ENCODE measurements at regions not wholly inside any gene's neighbourhood (a gene's known extent, or its start where the extent isn't known, plus 50 kb on each side); places are given as distances from the start of the nearest gene placed in this dataset.
"Not testable (repeated sequence)": the region's sequence is repeated elsewhere in the genome, so short reads cannot be mapped to it uniquely, and the experiment has no call there.

DNA sequence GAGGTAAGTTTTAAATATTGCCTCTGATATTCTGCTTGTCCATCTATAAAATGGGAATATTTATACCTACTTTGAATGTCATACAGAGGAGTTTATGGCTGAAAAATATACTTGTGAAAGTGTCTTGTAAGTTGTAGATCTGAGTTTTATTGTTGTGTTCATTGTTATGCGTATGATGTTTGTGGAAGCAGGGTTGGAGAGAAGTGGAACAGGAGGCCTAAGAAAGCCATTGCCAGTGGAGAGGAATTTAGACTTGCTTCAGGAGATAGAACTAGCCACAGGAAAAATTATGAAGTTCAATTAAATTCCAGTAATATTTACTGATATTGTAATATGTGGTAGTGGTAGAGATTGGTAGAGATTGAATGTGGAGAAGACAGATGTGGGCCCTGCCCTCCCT lies 491.9 kb upstream of the FANCL start:
- DNase-seq (ENCODE audit: low read depth in 2 of 3, low spot score in 2 of 3) = no peak

DNA sequence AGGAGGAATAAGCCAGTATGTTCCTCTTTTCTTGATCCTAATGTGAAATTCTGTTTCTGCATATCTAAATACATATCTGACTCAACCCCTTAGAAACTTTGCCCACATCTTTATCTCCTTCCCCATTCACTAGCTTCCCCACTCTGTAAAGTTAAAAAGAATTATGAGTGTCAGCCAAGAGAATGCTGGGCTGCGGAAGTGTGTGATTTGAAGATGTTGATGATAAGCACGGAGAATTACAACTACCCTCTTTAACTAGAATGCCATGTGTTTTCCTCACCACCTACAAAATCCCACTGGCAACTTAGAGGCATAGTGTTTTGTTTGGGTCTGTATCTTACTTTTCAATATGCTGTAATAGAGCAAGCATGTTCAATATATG lies 490.4 kb upstream of the FANCL start:
- peak in 2 of 3 donors; percentile 90 to 98 for DNase-seq (ENCODE audit: low read depth in 2 of 3, low spot score in 2 of 3)

DNA sequence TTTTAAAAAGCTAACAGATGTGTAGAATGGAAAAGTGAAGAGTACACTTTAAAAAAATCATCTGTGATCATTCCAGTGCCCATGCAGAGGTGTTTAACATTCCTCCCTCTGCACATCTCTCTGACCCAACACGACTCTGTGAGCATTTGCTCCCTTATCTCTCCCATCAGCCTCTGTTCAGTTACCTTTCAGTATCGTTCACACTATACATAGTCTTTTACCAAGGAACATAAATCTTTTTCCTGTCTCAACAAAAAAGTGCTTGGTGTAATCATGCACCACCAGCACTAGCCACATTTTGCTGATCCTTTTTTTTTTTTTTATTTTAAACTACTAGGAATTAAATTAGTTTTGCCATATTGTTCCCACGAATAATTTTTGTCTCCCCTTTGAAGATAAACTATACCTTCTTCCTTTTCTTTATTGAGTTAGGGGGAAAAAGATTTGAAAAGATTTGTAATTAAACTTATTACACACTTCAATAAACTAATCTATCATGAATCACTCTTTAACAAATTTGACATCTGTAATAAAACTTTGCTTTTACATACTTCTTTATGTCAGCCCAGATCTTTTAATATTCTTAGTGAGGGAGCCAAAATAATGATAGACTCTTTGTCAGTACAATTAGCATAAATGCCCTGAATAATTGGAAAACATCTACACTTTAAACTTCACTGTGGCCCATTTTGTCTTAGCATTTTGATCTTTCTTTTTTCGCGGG lies 489.8 kb upstream of the FANCL start:
- DNase-seq (ENCODE audit: low read depth in 2 of 3, low spot score in 2 of 3) = peak in 2 of 3 donors; percentile 76 to 89

DNA sequence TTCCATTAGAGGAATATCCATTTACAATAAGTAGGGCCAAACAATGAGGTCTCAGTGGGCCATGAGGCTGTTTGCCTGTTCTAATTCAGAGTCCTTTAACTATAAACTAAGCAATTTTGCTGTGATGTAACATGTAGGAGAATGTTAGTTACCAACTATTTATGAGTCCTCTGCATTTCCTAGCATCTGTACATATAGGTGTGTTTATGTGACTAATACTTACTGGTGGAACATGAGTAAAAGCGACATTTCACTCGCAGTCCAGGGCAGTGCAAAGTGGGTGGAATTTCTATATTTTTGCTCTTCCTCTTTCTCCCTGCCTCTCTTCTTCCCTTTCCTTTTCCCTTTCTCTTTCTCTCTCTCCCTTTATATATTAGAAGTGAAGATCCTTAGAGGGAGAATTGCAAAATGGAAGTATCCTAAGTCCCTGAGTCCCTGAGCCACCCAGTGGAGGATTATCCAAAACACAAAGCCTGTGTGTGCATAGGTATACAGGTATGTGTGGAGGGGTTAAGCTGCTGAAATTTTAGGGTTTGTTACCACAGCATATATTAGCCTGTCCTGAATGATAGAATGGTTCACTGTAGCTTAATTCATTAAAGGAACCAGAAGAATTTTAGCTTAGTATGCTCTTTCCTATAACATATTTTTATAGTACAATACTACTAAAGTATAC lies 487.0 kb upstream of the FANCL start:
- DNase-seq (ENCODE audit: low read depth in 2 of 3, low spot score in 2 of 3) = no peak

DNA sequence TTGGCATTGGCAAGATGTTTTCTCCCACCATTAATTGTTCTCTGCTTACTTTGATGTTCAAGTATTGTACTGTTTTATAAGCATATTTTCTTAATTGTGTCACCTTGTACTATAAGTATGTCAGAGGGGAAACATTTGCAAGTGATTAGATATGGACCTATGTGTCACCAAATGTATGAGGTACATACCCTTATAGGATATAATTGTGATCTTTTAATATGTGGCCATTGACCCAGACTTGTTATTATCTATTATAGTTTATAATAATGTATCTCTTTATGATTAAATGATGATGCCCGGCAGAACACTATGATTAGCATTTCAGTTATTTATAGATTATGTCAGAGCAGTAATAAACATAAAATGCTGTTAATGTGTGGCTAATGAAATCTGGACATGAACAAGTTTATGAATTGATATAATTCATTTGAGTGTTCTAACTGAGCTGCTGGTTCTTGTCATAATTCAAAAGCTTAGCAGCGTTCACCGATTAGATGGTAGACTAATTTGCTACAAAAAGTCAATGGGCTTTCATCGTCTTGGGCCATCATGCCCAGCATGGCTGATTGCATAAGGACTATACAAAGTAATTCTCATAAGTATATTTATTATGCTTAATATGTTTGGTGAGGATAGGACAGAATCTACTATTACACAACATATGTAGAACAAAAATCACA lies 480.9 kb upstream of the FANCL start:
- DNase-seq (ENCODE audit: low read depth in 2 of 3, low spot score in 2 of 3) = no peak

DNA sequence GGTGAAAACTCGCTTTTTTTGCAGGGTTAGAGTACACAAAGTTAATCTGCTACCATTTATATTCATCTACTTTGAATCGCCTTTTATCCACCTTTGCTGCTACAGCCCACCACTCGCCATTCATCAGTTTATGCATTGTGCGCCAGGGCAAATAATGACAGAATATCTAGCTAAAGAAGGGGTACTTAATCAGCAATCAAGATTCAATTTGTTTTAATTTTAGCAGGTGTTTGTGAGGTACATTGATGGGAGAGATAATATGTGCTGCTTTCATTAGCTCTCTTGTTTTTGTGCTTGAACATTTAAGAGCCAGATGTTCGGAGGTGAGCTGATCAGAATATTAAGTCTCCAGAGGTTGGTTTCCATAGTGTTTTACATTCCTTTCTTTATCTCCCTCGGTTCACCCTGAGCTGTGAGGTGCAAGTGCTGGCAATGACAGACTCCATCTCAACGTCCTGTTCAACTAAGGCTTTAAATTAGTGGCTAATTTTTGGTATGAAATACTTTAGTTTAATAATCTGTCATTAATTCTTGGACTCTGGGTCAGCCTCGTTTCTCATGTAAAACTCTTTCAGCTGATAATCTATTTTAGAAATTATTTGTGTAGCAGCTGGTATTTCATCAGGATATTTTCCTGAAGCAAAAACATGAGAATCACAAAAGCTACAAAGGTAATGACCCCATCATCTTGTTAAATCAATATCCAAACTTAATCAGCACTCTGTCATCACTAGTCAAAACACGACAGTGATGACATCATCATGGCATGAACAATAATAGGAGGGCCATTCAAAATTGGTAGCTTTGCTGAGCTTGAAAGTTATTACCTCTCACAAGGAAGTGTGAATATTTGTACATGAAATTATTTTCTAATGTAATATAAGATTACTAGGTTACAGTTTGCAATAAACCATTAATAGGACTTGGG lies 479.9 kb upstream of the FANCL start:
- DNase-seq (ENCODE audit: low read depth in 2 of 3, low spot score in 2 of 3) = no peak

DNA sequence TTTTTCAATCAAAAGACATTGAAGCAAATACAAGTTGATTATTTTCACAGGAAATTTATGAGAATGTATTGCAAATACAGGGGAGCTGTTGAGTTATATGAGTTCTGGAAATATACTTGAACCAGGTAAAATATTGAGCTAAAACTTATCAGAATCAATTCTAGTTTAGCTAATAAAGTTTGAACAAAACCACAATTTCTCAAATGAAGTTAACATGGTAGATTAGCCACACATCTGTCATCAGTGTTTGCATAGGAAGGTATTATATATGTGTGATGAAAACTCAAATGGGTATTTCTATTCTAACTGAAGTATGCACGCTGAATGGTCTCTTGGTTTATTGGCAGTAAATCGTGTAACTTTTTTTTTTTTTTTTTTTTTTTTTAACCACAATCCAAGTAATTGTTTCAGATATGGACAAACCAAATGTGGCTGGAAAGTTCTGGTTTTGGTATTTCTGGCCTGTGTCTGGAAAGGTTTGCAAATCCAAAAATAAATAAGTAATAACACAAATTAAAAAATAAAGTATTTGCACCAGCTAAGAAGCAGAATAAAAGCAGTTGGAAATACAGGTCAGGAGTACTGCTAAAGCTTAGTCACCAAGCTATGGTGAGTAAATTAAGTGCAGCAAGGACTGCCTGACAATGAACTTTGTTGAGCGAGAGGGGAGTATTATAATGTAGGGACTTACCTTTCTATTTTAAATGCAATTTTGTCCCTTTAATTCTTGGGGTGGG lies 479.1 kb upstream of the FANCL start:
- no peak for DNase-seq (ENCODE audit: low read depth in 2 of 3, low spot score in 2 of 3)

DNA sequence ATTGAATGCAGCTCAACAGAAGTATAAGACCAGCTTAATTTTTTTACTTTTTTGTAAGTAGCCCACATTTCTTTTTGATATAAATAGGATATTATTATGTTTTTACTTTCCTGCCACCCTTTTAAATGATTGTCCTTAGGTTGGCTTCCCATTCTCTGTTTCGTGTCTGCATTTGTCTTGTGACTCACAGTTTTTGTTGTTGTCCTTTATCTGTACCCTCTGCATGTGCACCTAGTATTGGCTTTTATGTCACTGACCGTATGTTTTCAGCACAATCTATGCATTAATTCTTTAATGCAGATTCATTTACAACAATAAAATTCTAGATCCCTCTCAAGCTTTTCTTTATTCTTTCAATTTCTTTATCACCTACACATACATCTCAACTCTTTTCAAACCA lies 474.2 kb upstream of the FANCL start:
- DNase-seq (ENCODE audit: low read depth in 2 of 3, low spot score in 2 of 3) = no peak

DNA sequence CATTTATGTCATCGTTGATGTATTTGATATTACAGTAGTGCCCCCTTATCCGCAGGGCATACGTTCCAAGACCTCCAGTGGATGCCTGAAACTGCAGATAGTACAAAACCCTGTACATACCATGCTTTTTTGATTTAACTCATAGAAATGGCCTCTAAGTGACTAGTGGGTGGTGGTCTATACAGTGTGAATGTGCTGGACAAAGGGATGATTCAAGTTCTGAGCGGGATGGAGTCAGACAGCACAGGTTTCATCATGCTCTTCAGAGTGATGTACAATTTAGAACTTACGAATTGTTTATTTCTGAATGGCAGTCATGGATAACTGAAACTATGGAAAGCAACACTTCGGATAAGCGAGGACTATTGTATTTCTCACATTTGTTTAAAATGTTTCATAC lies 473.1 kb upstream of the FANCL start:
- no peak for DNase-seq (ENCODE audit: low read depth in 2 of 3, low spot score in 2 of 3)

DNA sequence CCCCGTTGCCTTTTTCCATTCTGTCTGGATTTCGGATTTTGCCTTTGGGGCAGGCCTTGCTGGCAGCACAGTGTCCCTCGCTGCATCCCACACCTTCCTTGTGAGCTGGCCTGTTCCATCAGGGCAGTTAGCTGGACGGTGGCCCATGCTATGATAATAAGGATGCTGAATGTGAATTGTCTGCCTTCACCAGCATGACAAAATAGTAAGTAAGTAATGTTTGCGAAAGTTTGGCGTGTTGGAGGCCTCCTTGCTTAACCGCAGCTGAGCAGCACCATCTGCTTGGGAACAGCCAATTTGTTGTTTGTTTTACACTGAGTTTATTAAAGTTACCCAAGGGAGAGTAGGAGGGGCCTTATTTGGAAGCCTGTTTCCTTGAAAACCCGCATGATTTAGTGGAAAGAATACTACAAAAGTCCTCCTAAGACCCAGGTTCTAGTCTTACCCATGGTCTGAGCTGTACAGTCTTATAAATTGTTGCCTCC lies 469.7 kb upstream of the FANCL start:
- no peak for DNase-seq (ENCODE audit: low read depth in 2 of 3, low spot score in 2 of 3)

DNA sequence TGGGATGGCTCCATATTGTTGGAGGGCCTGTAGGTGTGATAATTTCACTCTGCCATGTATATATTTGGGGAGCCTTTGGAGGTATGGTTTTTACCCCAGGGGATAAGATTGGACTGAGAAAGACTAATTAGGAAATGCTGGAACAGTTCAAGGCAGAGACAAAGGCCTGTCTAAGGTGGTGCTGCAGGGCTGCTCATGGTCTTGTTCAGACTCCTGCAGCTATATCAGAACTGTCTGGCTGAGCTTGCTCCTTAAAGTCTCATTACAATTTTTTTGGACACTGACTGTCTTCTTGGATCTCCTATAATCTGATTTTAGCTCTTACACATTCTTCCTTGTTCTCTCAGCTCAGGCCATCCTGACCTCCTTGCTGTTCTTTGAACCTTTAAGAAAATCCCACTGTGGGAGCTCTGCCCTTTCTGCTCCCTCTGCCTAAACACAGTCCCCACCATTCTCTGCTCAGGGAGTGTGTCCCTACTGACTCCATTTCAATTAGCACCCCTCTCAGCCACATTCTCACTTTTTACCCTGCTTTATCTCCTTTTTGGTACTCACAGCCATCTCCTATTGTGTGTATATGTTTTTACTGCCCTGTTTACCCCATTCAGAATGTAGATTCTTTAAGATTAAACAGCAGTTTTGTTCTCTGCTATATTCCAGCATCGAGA lies 468.7 kb upstream of the FANCL start:
- no peak for DNase-seq (ENCODE audit: low read depth in 2 of 3, low spot score in 2 of 3)

DNA sequence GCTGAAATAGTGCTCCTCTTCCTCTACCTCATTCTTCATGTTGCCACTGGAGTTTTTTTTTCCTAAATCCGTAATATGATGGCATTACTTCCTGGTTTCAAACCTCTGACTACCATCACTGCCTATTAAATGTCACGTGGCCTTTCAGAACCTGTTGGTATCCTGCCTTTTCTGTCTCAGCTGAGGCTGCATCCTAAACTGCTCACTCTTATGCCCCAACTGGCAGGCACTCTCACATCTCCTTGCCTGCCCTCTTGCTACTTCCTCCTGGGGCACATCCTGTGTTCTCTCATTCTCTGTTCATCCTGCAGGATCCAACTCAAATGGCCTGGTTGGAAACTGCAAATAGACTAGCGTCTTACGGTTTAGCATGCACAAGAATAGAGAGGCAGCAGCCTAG lies 468.1 kb upstream of the FANCL start:
- DNase-seq (ENCODE audit: low read depth in 2 of 3, low spot score in 2 of 3) = no peak

DNA sequence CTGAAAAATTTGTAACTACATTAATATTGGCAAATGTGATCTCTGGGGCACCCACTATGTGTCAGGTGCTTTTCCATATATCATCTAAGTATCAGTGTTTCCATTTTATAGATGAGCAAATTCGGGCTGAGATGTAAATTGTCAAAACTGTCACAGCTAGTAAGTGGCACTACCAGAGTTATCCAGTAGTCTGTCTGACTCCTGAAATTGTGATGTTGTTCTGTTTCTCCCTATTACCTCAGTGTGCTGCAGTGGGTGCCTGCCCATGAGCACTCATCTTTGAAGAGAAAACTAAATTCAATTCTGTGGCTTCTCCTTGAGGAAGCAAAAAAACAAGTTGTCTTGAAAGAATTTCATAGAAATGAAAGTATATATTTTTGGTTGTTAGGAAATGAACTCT lies 467.4 kb upstream of the FANCL start:
- no peak for DNase-seq (ENCODE audit: low read depth in 2 of 3, low spot score in 2 of 3)

DNA sequence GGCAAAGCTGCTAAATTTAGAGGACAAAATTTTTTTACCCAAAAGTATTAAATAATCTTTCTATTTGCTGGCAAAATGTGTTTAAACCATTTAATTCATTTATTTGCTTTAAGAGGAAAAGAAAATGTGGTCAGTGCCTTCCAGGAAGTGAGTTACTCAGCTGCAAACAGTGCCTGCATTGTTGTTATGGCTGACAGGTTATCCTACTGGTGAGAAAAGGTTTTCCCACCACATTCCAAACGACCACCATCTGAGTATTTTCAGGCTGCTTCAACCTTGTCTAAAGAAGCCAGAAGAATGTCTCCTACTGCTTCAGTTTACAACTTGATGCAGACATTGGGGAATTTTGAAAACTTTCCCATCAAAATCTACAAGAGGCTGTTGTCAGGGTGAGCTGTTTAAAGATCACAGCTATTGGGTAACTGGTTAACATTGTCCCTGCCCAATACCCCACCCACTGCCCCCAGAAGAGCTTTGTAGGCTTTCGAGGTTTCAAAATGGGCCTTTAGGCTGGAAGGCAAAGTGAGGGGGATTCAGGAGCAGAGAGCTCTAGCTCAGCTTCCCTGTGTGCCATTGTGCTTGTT lies 461.3 kb upstream of the FANCL start:
- DNase-seq (ENCODE audit: low read depth in 2 of 3, low spot score in 2 of 3) = peak in 1 of 3 donors; percentile 26

DNA sequence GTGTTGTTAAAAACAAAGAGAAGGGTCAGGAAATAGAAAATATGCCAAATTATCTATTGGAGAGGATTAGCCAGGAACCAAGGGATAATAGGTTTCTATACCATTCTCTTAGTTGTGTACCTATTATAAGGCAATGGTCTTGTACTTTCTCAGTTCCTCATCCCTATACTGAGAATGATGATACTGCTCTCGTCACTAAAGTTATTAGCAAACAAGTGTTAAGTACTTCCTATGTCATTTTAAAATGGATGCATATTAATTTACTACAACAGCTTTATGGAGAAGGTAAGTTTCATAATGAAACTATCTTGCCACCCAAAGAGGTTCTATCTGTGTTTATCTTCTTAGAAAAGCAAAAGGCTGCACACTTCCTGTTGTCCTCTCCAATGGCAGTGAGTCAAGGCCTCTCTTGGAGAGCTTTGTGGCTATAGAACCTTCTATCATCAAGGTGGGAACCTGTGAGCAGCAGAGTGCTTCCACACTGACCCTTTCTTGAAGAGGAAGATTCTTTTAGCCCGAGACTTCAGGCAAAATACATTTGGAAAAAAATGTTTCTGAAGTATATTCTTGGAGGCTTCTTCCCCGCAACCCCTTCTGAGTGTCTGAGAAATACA lies 460.7 kb upstream of the FANCL start:
- DNase-seq (ENCODE audit: low read depth in 2 of 3, low spot score in 2 of 3) = no peak

DNA sequence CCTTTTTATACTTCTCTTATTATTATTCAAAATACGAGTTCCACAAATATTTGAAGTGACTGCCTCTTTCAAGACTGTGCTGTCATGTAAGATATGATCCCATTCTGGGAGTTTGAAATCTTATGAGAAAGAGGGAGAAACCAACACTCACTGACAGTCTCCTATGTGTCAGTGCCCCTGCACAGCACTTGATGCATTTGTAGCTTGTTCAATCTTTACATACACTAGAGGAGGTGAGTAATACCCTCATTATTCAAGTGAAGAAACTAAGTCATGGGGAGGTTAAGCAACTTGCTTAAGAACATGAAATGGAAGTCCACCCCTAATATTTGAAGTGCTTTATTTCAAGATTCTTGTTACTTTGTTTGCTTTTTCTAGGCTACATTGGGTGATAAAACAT lies 459.5 kb upstream of the FANCL start:
- DNase-seq (ENCODE audit: low read depth in 2 of 3, low spot score in 2 of 3) = no peak

DNA sequence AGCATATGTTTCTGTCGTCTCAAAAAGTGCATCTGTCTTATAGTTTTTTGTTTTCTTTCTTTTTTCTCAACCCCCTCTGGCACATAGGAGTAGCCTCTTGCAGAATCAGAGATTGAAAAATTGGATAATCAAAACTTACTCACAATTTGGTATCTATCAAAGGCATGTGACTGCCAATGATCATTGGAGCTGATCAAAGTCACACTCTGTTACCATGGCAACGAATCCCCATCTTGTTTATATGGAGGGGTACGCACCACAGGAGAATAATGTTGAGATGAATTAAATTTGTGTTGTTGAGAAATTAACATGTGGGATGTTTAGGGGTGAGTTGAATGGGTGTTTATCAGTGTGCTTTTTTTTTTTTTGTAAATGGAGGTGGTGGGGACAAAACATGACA lies 458.3 kb upstream of the FANCL start:
- no peak for DNase-seq (ENCODE audit: low read depth in 2 of 3, low spot score in 2 of 3)

DNA sequence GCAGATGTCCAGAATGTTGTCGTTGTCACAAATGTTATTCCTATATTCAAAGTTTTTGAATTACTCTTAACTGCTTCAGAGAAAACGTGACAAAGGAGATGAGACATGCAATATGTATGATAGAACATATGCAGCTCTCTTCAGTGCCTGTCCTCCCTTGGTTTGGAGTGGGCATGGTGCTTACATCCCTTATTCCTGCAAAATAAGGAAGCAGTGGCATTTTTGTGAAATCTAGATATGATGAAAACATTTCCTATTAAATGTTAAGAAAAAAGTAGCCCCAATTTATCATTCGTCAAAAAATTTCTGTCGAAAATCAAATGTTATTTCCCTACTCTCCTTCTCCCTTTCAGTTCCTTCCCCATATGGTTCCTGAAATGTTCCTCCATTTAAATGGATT lies 457.5 kb upstream of the FANCL start:
- DNase-seq (ENCODE audit: low read depth in 2 of 3, low spot score in 2 of 3) = no peak

DNA sequence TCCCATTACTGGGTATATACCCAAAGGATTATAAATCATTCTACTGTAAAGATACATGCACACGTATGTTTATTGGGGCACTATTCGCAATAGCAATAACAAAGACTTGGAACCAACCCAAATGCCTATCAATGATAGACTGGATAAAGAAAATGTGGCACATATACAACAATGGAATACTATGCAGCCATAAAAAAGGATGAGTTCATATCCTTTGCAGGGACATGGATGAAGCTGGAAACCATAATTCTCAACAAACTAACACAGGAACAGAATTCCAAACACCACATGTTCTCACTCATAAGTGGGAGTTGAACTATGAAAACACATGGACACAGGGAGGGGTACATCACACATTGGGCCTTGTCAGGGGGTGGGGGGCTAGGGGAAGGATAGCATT lies 453.0 kb upstream of the FANCL start:
- DNase-seq (ENCODE audit: low read depth in 2 of 3, low spot score in 2 of 3) = not testable (repeated sequence)
